ENCODE measurements at regions not wholly inside any gene's neighbourhood (a gene's known extent, or its start where the extent isn't known, plus 50 kb on each side); places are given as distances from the start of the nearest gene placed in this dataset.

DNA sequence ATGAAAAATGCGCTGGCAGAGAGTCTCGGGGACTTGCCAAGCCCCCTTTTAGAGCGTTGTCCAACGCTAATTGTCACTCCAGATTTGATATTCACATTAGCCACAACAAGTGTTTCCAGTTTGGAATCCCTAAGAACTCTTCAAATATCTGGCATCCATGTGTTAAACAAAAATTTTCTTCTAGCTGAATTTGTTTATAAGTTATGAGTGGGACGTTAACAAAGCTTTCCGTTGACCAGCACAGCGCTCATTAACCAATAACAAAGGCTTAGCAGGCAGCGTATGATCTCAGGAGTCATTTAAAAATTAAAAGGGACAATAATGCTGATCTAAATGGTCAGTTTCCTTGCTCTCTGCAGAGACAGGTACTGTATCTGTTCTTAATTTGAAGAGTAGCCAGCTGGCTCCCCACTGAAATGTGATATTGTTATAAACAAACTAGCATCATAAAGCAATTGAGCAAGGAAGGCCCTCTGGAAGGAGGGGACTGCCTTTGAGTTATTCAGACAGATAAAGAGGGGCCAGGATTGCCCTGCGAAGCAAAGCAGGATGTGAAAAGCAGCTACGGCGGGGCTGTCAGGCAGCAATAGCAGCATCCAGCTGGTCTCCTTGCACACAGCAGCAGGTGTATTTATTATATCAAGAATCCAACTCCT, 337.2 kb upstream of the SALL3 start:
- no peak for DNase-seq (ENCODE audit: low read depth)
- no peak overlapping the region for H3K4me3 ChIP-seq (ENCODE audit: low read depth, low read length)
- TF ChIP-seq, protein P1, sequence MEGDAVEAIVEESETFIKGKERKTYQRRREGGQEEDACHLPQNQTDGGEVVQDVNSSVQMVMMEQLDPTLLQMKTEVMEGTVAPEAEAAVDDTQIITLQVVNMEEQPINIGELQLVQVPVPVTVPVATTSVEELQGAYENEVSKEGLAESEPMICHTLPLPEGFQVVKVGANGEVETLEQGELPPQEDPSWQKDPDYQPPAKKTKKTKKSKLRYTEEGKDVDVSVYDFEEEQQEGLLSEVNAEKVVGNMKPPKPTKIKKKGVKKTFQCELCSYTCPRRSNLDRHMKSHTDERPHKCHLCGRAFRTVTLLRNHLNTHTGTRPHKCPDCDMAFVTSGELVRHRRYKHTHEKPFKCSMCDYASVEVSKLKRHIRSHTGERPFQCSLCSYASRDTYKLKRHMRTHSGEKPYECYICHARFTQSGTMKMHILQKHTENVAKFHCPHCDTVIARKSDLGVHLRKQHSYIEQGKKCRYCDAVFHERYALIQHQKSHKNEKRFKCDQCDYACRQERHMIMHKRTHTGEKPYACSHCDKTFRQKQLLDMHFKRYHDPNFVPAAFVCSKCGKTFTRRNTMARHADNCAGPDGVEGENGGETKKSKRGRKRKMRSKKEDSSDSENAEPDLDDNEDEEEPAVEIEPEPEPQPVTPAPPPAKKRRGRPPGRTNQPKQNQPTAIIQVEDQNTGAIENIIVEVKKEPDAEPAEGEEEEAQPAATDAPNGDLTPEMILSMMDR (conservative IDR thresholded peaks at IDR 0.05; ENCODE audit: low read depth, low read length), result no peak

DNA sequence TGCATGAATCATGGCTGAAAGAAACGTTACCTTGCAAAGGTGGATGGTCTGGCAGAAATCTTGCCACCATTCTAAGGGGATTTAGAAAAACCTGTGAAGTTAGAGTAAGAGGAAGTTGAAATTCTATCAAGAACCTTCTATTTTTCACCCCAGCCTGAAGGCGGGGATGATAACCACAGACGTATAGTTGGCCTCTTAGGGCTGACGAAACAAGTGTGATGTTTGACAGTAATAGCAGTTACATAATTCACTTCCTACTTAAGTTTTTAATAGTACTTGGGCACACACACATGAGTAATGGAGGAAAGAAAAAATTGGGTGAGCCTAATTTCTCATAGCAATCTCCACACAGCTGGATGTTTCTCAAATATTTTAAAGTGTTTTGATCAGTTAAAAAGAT, 336.6 kb upstream of the SALL3 start:
- no peak for DNase-seq (ENCODE audit: low read depth)
- TF ChIP-seq, protein P1 (conservative IDR thresholded peaks at IDR 0.05; ENCODE audit: low read depth, low read length), result no peak
- H3K4me3 ChIP-seq (ENCODE audit: low read depth, low read length), result no peak overlapping the region

DNA sequence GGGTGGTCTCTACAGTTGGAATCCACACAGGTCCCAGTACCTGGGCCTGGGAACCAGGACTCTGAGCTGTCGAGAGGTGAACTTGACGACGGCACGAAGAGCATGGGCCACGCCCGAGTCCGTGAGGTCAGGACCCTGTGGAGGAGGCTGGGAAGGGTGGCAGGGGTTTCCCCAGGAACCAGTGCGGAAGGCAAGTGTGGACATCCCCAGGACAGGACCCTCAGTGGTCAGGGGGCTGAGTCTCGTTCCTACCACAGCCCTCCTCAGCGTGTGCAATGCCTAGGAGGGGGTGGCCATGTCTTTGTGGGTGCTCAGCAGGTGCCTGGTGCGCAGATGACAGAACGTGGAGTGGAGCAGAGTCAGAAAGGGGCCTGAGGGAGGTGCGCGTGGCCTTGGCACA, 335.6 kb upstream of the SALL3 start:
- TF ChIP-seq, protein P1 (conservative IDR thresholded peaks at IDR 0.05; ENCODE audit: low read depth, low read length), result no peak

DNA sequence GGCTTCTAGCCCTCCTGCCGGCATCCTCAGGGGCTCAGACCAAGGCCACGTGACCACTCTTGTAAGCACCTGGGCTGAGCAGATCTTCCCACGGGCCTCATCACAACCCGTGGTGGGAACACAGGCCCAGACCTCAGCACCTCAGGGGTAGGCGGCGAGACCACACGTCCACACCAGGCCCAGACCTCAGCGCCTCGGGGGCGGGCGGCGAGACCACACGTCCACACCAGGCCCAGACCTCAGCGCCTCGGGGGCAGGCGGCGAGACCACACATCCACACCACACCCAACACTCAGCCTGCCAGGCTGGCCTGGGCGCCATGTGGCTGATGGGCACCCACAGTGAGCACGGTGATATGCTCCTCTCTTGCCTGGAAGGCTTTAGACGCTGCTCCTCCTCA, 334.4 kb upstream of the SALL3 start:
- TF ChIP-seq, protein P1 (conservative IDR thresholded peaks at IDR 0.05; ENCODE audit: low read depth, low read length), result no peak
- no peak overlapping the region for H3K4me3 ChIP-seq (ENCODE audit: low read depth, low read length)
- no peak for DNase-seq (ENCODE audit: low read depth)

More for the DNA sequence above, 335.6 kb upstream of the SALL3 start:
- H3K4me3 ChIP-seq (ENCODE audit: low read depth, low read length), result no peak overlapping the region
- no peak for DNase-seq (ENCODE audit: low read depth)

DNA sequence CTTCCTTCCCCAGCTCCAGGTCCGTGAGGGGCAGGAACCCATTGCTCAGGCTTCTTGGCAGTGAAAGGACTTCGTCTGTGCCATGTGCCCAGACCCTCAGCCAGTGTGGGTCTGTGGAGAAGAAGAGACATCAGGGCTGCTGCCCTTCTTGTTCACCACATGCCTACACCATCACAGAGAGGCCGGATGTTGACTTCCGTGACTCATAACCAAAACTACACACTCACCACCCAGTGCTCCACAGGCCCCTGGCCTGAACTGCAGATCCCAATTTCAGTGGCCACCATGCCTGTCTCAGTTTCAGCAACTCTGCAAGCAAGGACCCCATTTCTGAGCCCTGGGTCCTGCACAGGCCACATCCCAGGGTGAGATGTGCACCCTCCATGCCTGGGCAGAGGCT, 332.6 kb upstream of the SALL3 start:
- TF ChIP-seq, protein P1 (conservative IDR thresholded peaks at IDR 0.05; ENCODE audit: low read depth, low read length), result no peak
- no peak for DNase-seq (ENCODE audit: low read depth)
- no peak overlapping the region for H3K4me3 ChIP-seq (ENCODE audit: low read depth, low read length)

DNA sequence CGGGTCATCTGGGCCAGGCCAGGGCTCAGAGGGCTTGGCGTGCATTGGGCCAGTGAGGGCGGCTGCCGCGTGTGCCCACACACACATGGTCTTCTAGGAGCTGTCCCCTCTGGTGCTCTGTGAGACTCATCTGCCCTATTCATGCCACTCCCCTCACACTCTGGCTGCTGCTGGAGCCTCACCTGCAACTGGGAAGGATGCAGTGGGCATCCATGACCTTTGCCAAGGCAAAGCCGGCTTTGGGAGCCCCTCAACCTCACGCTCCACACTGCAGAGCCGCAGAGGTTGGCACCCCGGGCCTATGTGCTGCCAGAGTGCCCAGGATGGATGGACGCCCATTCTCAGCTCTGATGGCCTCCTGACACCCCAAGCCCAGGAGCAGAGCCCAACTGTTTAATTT, 330.2 kb upstream of the SALL3 start:
- TF ChIP-seq, protein P1 (conservative IDR thresholded peaks at IDR 0.05; ENCODE audit: low read depth, low read length), result no peak

DNA sequence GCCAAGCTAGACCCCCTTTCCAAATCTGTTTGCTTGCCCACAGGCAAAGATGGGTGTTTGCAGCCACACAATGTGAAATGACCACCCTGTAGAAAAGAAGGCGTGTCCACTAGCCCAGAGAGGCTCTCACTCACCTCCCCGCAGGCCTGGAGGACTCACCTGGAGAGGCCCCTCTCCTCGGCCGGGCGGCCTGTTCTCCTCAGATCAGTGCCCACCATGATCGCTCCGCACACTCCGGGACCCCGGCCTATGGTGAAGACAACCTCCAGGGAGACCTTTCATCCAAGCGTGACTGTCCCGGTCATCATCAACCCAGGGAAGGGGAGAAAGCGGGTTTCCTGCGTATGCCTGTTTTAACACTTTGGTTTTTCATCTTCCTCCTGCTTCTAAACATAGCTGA, 328.7 kb upstream of the SALL3 start:
- TF ChIP-seq, protein P1 (conservative IDR thresholded peaks at IDR 0.05; ENCODE audit: low read depth, low read length), result no peak
- H3K4me3 ChIP-seq (ENCODE audit: low read depth, low read length), result no peak overlapping the region
- no peak for DNase-seq (ENCODE audit: low read depth)

More for the DNA sequence above, 330.2 kb upstream of the SALL3 start:
- DNase-seq (ENCODE audit: low read depth), result no peak
- H3K4me3 ChIP-seq (ENCODE audit: low read depth, low read length), result no peak overlapping the region
